ENCODE measurements at regions not wholly inside any gene's neighbourhood (a gene's known extent, or its start where the extent isn't known, plus 50 kb on each side); places are given as distances from the start of the nearest gene placed in this dataset.

GRCh38 chr11:91755526-91755925 is 469.1 kb upstream of the FAT3 start:
- TF ChIP-seq CTCF (IDR thresholded peaks at IDR 0.05; ENCODE audit: low read depth, low read length, poor library complexity, severe bottlenecking): no peak
- TF ChIP-seq EZH2phosphoT487 (IDR thresholded peaks at IDR 0.05; ENCODE audit: borderline replicate concordance, low read length): no peak

Measured in DOHH2 (cell line).